OCI-LY7 (cell line): ENCODE measurements at regions not wholly inside any gene's neighbourhood (a gene's known extent, or its start where the extent isn't known, plus 50 kb on each side); places are given as distances from the start of the nearest gene placed in this dataset.

Experiments used
- BruUV-seq: library from RNA; stranded (reverse); fragments of 400-500 nt; replicated peaks from 2 replicates; lab custom pipeline; 2021; lab: Mats Ljungman, UMichigan
- CTCF ChIA-PET: fragments of 300-600 bp; sonication (Branson Sonifier 250); formaldehyde crosslinking; loops from one replicate; lab custom pipeline; 2022; ENCODE audit warnings: antibody characterized with exemption; ENCODE audit not compliant: unreplicated experiment; lab: Charles Lee
- POLR2A ChIA-PET: fragments of 300-600 bp; sonication (Branson Sonifier 250); formaldehyde crosslinking; loops from one replicate; lab custom pipeline; 2022; ENCODE audit warnings: antibody characterized with exemption; lab: Charles Lee
- DNase-seq: peaks from one replicate; pipeline ENCODE4 v3.0.0-alpha.2; 2015; ENCODE audit warnings: low spot score
- H2AFZ ChIP-seq: fragments of 200-600 bp; sonication (generic), shearing (Covaris generic); 2 replicates; pipeline ENCODE4 v1.6.1; 2014; ENCODE audit warnings: mild to moderate bottlenecking, antibody characterized with exemption, low read length, moderate library complexity
- H3K27ac ChIP-seq: fragments of 200-600 bp; sonication (generic); 2 replicates; pipeline ENCODE4 v1.5.1; 2014; ENCODE audit warnings: mixed run types, low read depth, mild to moderate bottlenecking, moderate library complexity, low read length, inconsistent platforms; ENCODE audit not compliant: poor library complexity, severe bottlenecking
- H3K36me3 ChIP-seq: fragments of 200-600 bp; sonication (generic); 2 replicates; pipeline ENCODE4 v1.6.1; 2014; ENCODE audit warnings: mild to moderate bottlenecking, antibody characterized with exemption, low read length, moderate library complexity, mixed read lengths; ENCODE audit not compliant: insufficient read depth
- H3K4me1 ChIP-seq: fragments of 200-600 bp; sonication (generic); 2 replicates; pipeline ENCODE4 v1.5.1; 2014; ENCODE audit warnings: mild to moderate bottlenecking, low read length; ENCODE audit not compliant: insufficient read depth, poor library complexity, severe bottlenecking
- H3K4me2 ChIP-seq: fragments of 200-600 bp; sonication (generic); 2 replicates; pipeline ENCODE4 v1.6.1; 2014; ENCODE audit warnings: mild to moderate bottlenecking, low read length
- H3K4me3 ChIP-seq: fragments of 200-600 bp; sonication (generic); 2 replicates; pipeline ENCODE4 v1.5.1; 2014; ENCODE audit warnings: mild to moderate bottlenecking, low read depth, low read length; ENCODE audit not compliant: poor library complexity, severe bottlenecking
- H3K79me2 ChIP-seq: fragments of 200-600 bp; sonication (generic); 2 replicates; pipeline ENCODE4 v1.6.1; 2016; ENCODE audit warnings: low read depth, mild to moderate bottlenecking, low read length, moderate library complexity, mixed read lengths; ENCODE audit not compliant: insufficient read depth
- H3K9me2 ChIP-seq: fragments of 200-600 bp; sonication (generic); 2 replicates; pipeline ENCODE4 v1.6.1; 2016; ENCODE audit warnings: mild to moderate bottlenecking, low read length, mixed read lengths; ENCODE audit not compliant: insufficient read depth
- H3K9me3 ChIP-seq: fragments of 200-600 bp; sonication (generic); 2 replicates; pipeline ENCODE4 v1.6.1; 2014; ENCODE audit warnings: mild to moderate bottlenecking, mixed run types, low read length, mixed read lengths
- H4K20me1 ChIP-seq: fragments of 200-600 bp; sonication (generic); 2 replicates; pipeline ENCODE4 v1.6.1; 2014; ENCODE audit warnings: mild to moderate bottlenecking, antibody characterized with exemption, low read length, moderate library complexity, mixed read lengths; ENCODE audit not compliant: insufficient read depth
- EZH2phosphoT487 ChIP-seq: fragments of 200-600 bp; sonication (generic); IDR thresholded peaks from 2 replicates; pipeline ENCODE4 v1.6.1; 2018; ENCODE audit warnings: low read depth, borderline replicate concordance, mild to moderate bottlenecking, mixed run types, antibody characterized with exemption, low read length, moderate library complexity, mixed read lengths
- intact Hi-C: fragments of 100-400 bp; cut with micrococcal nuclease; formaldehyde crosslinking; loops from one replicate; pipeline ENCODE4 v1.10.0; 2022; ENCODE audit not compliant: unreplicated experiment
- TF ChIP-seq, protein P1 (sequence below): fragments of 200-600 bp; sonication (generic); conservative IDR thresholded peaks from 2 replicates; pipeline ENCODE4 v1.5.1; 2014; ENCODE audit warnings: mild to moderate bottlenecking, antibody characterized with exemption, low read length, moderate library complexity, mixed read lengths

DNA sequence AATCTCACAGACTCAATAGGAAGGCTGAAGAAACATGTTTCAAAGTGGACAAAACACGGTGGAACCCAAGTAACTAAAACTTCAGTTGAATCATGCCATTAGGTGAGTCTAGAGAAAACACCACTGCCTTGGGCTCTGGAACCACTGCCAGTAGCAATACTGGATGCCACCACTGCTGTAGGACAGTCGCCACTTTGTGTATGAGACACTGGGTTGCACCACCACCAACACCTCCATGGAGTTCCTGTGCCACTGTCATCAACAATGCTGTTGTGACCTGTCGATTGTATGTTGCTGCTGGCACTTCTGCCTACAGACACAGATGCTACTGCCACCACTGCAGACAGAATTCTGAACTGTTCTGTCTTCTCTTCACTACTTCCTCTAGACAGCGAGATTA lies 686.7 kb downstream of the METTL4 start:
- Histone ChIP-seq H3K36me3 (no peaks in the 10 kb centered on the region), H3K79me2 (no peaks in the 10 kb centered on the region), H3K9me2 (no peaks in the 10 kb centered on the region), H4K20me1 (no peaks in the 10 kb centered on the region), H2AFZ (no peak overlapping the region), H3K4me1 (no peaks in the 10 kb centered on the region), H3K9me3 (no peaks in the 10 kb centered on the region), H3K4me2 (no peak overlapping the region), H3K27ac (no peak overlapping the region), H3K4me3 (no peak overlapping the region)
- CTCF ChIA-PET: no interaction called here
- POLR2A ChIA-PET: no interaction called here
- intact Hi-C loops: no loop called here
- no TSS peak for BruUV-seq
- no peak for DNase-seq
- TF ChIP-seq, protein P1, sequence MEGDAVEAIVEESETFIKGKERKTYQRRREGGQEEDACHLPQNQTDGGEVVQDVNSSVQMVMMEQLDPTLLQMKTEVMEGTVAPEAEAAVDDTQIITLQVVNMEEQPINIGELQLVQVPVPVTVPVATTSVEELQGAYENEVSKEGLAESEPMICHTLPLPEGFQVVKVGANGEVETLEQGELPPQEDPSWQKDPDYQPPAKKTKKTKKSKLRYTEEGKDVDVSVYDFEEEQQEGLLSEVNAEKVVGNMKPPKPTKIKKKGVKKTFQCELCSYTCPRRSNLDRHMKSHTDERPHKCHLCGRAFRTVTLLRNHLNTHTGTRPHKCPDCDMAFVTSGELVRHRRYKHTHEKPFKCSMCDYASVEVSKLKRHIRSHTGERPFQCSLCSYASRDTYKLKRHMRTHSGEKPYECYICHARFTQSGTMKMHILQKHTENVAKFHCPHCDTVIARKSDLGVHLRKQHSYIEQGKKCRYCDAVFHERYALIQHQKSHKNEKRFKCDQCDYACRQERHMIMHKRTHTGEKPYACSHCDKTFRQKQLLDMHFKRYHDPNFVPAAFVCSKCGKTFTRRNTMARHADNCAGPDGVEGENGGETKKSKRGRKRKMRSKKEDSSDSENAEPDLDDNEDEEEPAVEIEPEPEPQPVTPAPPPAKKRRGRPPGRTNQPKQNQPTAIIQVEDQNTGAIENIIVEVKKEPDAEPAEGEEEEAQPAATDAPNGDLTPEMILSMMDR: no peak
- no peak for TF ChIP-seq EZH2phosphoT487

DNA sequence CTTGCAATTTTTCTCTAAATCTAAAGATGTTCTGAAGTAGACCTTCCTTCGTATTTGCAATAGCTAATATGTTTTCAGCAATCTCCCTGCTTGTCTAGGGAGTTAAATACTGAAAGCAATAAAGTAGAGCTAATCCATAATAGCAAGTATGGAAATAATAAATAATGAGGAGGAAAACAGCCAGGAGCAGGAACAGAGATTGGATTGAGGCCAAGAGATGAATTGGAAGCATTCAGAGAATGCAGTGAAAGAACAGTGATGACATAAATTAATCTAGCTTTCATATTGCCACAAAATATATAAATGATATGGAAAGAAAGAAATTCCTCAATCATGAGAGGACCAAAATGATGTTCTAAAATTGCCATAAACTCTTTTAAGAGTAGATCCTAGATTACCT lies 679.7 kb downstream of the METTL4 start:
- BruUV-seq: no TSS peak
- intact Hi-C loops: no loop called here
- H3K4me3 ChIP-seq: no peak overlapping the region
- H3K4me2 ChIP-seq: no peak overlapping the region
- DNase-seq: no peak
- no peak for TF ChIP-seq EZH2phosphoT487
- TF ChIP-seq, protein P1: no peak
- no peaks in the 10 kb centered on the region for H4K20me1 ChIP-seq
- H3K36me3 ChIP-seq: no peaks in the 10 kb centered on the region
- no peaks in the 10 kb centered on the region for H3K9me2 ChIP-seq
- no peaks in the 10 kb centered on the region for H3K9me3 ChIP-seq
- ChIA-PET POLR2A (no interaction called here), CTCF (no interaction called here)
- H3K79me2 ChIP-seq: no peaks in the 10 kb centered on the region
- no peak overlapping the region for H3K27ac ChIP-seq
- H3K4me1 ChIP-seq: no peaks in the 10 kb centered on the region
- no peak overlapping the region for H2AFZ ChIP-seq

DNA sequence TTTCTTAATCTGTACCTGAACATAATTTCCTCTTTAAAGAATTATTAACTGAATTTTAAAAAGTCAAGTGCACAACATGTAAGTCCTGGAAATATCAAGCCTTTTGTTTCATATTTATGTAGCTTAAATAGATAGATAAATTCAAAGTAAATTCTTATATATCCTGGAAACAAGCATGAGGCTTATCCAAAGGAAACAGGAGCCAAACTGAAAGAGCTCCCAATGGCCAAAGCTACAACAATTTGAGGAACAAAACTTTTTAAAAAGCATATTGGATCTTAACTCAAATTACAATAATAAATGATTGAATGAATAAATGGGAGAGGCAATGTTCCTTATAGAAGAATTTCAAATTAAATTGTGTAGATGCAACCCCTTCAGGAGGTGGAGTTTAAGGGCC lies 679.1 kb downstream of the METTL4 start:
- H3K79me2 ChIP-seq: no peaks in the 10 kb centered on the region
- H2AFZ ChIP-seq: no peak overlapping the region
- no peak overlapping the region for H3K4me2 ChIP-seq
- H3K27ac ChIP-seq: no peak overlapping the region
- no peaks in the 10 kb centered on the region for H4K20me1 ChIP-seq
- H3K9me3 ChIP-seq: no peaks in the 10 kb centered on the region
- no peak for DNase-seq
- ChIA-PET CTCF (no interaction called here), POLR2A (no interaction called here)
- BruUV-seq: no TSS peak
- intact Hi-C loops: no loop called here
- H3K4me3 ChIP-seq: no peak overlapping the region
- TF ChIP-seq, protein P1: no peak
- TF ChIP-seq EZH2phosphoT487: no peak
- H3K9me2 ChIP-seq: no peaks in the 10 kb centered on the region
- H3K4me1 ChIP-seq: no peaks in the 10 kb centered on the region
- H3K36me3 ChIP-seq: no peaks in the 10 kb centered on the region
